ENCODE measurements at regions not wholly inside any gene's neighbourhood (a gene's known extent, or its start where the extent isn't known, plus 50 kb on each side); places are given as distances from the start of the nearest gene placed in this dataset.

DNA sequence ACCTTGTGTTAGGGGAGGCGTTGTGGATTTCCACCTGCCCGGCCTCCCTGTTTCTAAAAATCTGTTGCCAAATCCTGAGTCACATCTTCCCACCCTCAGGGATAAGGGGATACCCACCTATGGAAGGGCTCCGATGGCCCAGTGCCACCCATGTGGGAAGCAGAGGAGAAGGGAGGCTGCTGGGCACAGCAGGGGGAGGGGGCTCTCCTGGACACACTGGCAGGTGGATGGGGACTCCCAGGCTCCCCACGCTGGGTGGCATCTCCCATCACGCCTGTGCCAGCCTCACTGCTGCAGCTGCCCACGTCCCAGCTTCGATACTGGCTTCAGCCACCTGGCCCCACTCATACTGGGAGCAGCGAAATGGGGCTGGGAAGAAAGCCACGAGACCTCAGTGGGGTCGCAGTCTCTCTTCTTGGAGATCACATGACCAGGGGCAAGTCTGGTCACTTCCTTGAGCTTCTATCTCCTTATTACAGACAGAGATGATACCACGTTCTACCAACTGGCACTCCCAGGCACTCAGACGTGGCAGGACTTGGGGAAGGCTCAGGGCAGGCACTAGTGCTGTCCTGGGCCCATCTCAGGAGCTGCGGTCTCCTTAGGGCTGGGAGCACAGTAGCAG, 72.2 kb downstream of the PITPNM2 start:
- TF ChIP-seq, protein P1, sequence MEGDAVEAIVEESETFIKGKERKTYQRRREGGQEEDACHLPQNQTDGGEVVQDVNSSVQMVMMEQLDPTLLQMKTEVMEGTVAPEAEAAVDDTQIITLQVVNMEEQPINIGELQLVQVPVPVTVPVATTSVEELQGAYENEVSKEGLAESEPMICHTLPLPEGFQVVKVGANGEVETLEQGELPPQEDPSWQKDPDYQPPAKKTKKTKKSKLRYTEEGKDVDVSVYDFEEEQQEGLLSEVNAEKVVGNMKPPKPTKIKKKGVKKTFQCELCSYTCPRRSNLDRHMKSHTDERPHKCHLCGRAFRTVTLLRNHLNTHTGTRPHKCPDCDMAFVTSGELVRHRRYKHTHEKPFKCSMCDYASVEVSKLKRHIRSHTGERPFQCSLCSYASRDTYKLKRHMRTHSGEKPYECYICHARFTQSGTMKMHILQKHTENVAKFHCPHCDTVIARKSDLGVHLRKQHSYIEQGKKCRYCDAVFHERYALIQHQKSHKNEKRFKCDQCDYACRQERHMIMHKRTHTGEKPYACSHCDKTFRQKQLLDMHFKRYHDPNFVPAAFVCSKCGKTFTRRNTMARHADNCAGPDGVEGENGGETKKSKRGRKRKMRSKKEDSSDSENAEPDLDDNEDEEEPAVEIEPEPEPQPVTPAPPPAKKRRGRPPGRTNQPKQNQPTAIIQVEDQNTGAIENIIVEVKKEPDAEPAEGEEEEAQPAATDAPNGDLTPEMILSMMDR (conservative IDR thresholded peaks at IDR 0.05): no peak
- no peak for TF ChIP-seq ZFX (IDR thresholded peaks at IDR 0.05)

All from C4-2B (cell line).